NCI-H1436 (cell line): ENCODE measurements at regions not wholly inside any gene's neighbourhood (a gene's known extent, or its start where the extent isn't known, plus 50 kb on each side); places are given as distances from the start of the nearest gene placed in this dataset.
"Not testable (repeated sequence)": the region's sequence is repeated elsewhere in the genome, so short reads cannot be mapped to it uniquely, and the experiment has no call there.

Experiments
- DNase-seq: peaks from one replicate; lab custom pipeline; 2025; lab: John Stamatoyannopoulos, UW

- no peak for DNase-seq
These were observed 707.9 kb downstream of the CENPC start for GRCh38 chr4:66837279-66837922.

GRCh38 chr4:66829310-66829709 is 716.0 kb downstream of the CENPC start:
- DNase-seq, result no peak

- no peak for DNase-seq
These were observed 724.6 kb downstream of the CENPC start for GRCh38 chr4:66820681-66821080.

GRCh38 chr4:66814277-66814676 is 731.0 kb downstream of the CENPC start:
- no peak for DNase-seq

- no peak for DNase-seq
These were observed 739.7 kb downstream of the CENPC start for GRCh38 chr4:66805582-66805981.

- DNase-seq, result no peak
These were observed 740.3 kb downstream of the CENPC start for GRCh38 chr4:66804979-66805378.

GRCh38 chr4:66797608-66798007 is 747.7 kb downstream of the CENPC start:
- DNase-seq, result no peak

- no peak for DNase-seq
These were observed 749.6 kb downstream of the CENPC start for GRCh38 chr4:66795724-66796123.

GRCh38 chr4:66794390-66795034 is 750.8 kb downstream of the CENPC start:
- DNase-seq, result no peak

GRCh38 chr4:66791686-66792085 is 753.6 kb downstream of the CENPC start:
- DNase-seq, result no peak

- no peak for DNase-seq
These were observed 759.8 kb downstream of the CENPC start for GRCh38 chr4:66785479-66785878.

- DNase-seq, result not testable (repeated sequence)
These were observed 762.6 kb downstream of the CENPC start for GRCh38 chr4:66782751-66783150.

GRCh38 chr4:66777097-66777496 is 768.2 kb downstream of the CENPC start:
- no peak for DNase-seq

GRCh38 chr4:66769441-66769840 is 775.9 kb downstream of the CENPC start:
- DNase-seq, result no peak

- DNase-seq, result no peak
These were observed 777.9 kb downstream of the CENPC start for GRCh38 chr4:66767442-66767841.

GRCh38 chr4:66766557-66766956 is 778.7 kb downstream of the CENPC start:
- no peak for DNase-seq

- DNase-seq, result no peak
These were observed 795.0 kb downstream of the CENPC start for GRCh38 chr4:66750273-66750672.

GRCh38 chr4:66746918-66747317 is 798.4 kb downstream of the CENPC start:
- not testable (repeated sequence) for DNase-seq

GRCh38 chr4:66741081-66741480 is 804.2 kb downstream of the CENPC start:
- DNase-seq, result no peak

GRCh38 chr4:66736606-66737005 is 808.7 kb downstream of the CENPC start:
- DNase-seq, result no peak

GRCh38 chr4:66728280-66728679 is 817.0 kb downstream of the CENPC start:
- DNase-seq, result no peak

GRCh38 chr4:66712301-66712921 is 832.9 kb downstream of the CENPC start:
- DNase-seq, result not testable (repeated sequence)

GRCh38 chr4:66704243-66704642 is 841.1 kb downstream of the CENPC start:
- no peak for DNase-seq
